GM12892 (cell line): ENCODE measurements at regions not wholly inside any gene's neighbourhood (a gene's known extent, or its start where the extent isn't known, plus 50 kb on each side); places are given as distances from the start of the nearest gene placed in this dataset.

Experiments
- DNase-seq: peaks from one replicate; pipeline ENCODE4 v3.0.0; 2011; ENCODE audit not compliant: insufficient read length
- FAIRE-seq: peaks from 2 replicates; lab custom pipeline; 2011; peaks lifted over from hg19 to GRCh38; lab: Jason Lieb, UNC
- POLR2A ChIP-seq: IDR thresholded peaks from 2 replicates; pipeline ENCODE4 v1.6.1; 2011; ENCODE audit warnings: low read depth, low read length, control low read depth
- POLR2AphosphoS5 ChIP-seq: IDR thresholded peaks from 2 replicates; pipeline ENCODE4 v1.6.1; 2011; ENCODE audit warnings: low read depth, low read length, control low read depth
- TAF1 ChIP-seq: IDR thresholded peaks from 2 replicates; pipeline ENCODE4 v1.6.1; 2011; ENCODE audit warnings: low read depth, mild to moderate bottlenecking, control low read depth, low read length, borderline replicate concordance

DNA sequence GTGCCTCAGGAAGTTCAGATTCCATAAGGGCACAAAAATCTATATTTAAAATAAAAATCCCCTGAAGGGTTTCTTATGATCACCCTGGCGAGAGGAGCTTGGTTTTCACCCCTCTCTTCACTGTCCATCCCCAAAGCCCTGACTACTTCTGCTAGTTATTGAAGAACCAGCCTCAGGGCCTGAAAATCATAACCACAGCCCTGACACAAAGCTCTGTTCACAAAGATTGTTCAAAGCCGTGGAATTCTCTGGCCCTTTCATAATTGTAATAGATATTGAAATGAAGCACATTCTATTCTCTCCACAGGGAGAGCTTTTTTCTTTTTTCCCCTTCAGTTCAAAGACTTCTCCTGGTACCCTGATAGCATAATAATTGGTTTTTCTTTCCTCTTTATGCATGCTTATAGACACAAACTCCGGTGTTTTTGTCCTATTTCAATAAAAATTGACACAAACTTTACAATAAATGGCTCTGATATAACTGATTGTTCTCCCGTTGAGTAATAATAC lies 343.8 kb downstream of the CAAP1 start:
- DNase-seq (no peak), FAIRE-seq (no peak)
- TF ChIP-seq POLR2AphosphoS5: no peak
- TF ChIP-seq POLR2A: no peak
- no peak for TF ChIP-seq TAF1

DNA sequence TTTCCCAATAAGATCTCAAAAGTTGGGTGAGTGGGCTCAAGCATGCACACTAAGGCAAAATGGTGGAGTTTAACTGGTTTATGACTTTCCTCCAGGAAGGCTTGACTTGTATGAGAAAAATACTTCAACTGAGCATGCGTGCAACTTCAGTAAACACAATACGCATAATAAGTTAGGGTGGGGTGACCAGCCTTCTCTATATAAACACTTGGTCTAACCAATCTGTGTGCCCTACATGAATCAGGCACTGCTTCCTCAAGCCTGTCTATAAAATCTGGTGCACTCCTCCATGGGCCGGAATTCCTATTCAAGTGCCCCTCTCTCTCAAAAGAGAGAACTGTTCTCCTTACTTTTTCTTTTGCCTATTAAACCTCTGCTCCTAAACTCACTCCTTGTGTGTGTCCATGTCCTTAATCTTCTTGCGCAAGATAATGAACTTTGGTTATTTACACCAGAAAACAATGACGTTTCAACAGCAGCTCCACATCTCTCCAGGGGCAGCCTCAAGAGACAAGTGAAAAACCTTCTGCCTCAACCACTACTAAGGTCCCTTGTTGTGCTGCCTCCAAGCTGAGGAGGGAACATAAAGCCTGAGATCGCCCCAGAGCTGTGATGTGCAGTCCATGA lies 352.6 kb downstream of the CAAP1 start:
- no peak for DNase-seq
- TF ChIP-seq POLR2AphosphoS5: no peak
- no peak for TF ChIP-seq TAF1
- no peak for TF ChIP-seq POLR2A
- no peak for FAIRE-seq

GRCh38 chr9:26537211-26537610 lies 355.4 kb downstream of the CAAP1 start:
- no peak for TF ChIP-seq POLR2AphosphoS5
- no peak for TF ChIP-seq TAF1
- TF ChIP-seq POLR2A: no peak
- FAIRE-seq: no peak
- no peak for DNase-seq

- TF ChIP-seq POLR2A (no peak), POLR2AphosphoS5 (no peak), TAF1 (no peak)
- no peak for DNase-seq
- FAIRE-seq: no peak
These were observed 357.5 kb downstream of the CAAP1 start for GRCh38 chr9:26535151-26535550.

GRCh38 chr9:26530841-26531240 lies 361.8 kb downstream of the CAAP1 start:
- FAIRE-seq (no peak), DNase-seq (no peak)
- no peak for TF ChIP-seq POLR2AphosphoS5
- TF ChIP-seq POLR2A: no peak
- no peak for TF ChIP-seq TAF1

DNA sequence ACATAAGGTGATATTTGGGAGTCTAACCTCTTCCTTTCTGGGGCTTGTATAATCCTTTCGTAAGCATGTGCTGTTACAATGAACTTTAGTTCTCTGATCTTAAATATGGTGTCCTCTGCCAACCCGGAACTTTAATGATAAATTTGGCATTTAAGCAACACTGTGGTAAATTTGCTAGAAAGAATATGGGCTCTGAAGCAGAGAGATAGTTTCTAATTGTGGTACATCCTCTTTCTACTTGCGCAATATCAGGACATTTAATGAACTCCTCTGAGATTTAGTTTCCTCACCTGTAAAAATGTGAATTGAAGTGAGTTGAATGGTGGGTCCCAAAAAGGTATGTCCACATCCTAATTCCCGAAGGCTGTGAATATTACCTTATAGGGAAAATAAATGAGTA lies 364.7 kb downstream of the CAAP1 start:
- FAIRE-seq: no peak
- TF ChIP-seq TAF1: no peak
- no peak for DNase-seq

- FAIRE-seq: no peak
- no peak for TF ChIP-seq POLR2AphosphoS5
- TF ChIP-seq TAF1: no peak
- no peak for DNase-seq
These were observed 368.3 kb downstream of the CAAP1 start for GRCh38 chr9:26524267-26524666.

GRCh38 chr9:26523577-26523976 lies 369.0 kb downstream of the CAAP1 start:
- no peak for TF ChIP-seq POLR2A
- TF ChIP-seq POLR2AphosphoS5: no peak
- TF ChIP-seq TAF1: no peak
- DNase-seq: no peak
- no peak for FAIRE-seq

DNA sequence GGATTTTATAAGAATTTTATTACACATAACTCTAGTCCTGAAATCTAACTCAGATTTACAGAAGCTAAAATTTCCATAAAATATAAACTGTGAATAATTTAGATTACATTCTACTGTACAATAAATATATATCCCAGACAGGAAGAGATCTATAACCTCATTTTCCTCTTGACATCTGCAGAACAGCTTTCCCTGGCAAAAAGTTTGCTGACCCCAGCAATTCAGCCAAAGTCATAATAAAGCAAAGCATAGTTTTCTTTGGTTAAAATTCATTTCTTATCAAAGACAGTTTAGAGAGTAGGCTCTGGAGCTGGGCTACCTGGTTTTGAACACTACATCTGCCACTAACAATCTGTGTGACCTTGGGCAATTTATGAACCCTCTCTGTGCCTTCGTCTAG lies 372.5 kb downstream of the CAAP1 start:
- no peak for DNase-seq
- FAIRE-seq: no peak
- TF ChIP-seq POLR2AphosphoS5 (no peak), TAF1 (no peak), POLR2A (no peak)

GRCh38 chr9:26516773-26517343 lies 375.7 kb downstream of the CAAP1 start:
- DNase-seq: no peak

DNA sequence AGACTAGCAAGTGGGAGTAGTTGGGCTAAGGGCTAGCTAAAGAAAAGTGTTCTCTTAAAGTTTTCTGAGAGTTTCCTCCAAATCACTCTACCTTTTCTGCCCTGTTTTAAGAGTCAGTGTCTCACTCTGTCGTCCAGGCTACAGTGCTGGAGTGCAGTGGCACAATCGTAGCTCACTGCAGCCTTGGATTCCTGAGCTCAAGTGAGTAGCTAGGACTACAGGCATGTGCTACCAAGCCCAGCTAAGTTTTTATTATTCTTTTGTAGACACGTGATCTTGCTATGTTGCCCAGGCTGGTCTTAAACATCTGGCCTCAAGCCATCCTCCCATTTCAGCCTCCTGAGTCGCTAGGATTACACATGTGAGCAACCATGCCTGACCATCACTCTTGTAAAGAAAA lies 378.9 kb downstream of the CAAP1 start:
- FAIRE-seq (no peak), DNase-seq (no peak)
- no peak for TF ChIP-seq TAF1
- no peak for TF ChIP-seq POLR2AphosphoS5
- TF ChIP-seq POLR2A: no peak

More at GRCh38 chr9:26516773-26517343, 375.7 kb downstream of the CAAP1 start:
- no peak for FAIRE-seq
- no peak for TF ChIP-seq POLR2AphosphoS5
- TF ChIP-seq POLR2A: no peak
- no peak for TF ChIP-seq TAF1

DNA sequence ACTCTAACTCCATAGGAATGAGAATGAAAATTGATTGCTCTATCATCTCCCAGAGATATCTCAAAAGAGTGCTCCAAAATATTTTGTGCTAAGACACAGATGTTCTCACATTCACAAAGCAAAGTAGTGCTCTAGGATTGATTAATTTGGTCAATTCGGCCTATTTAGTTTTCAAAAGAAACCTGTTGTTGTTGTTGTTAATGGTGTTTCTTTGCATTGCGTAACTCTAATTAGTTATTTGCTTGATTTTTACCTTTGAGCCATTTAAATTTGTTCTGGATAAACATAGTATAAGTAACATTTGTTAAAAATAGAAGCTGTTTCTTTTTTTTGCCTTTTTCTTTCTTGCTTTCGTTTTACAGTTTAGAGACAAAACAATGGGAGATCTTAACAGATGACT lies 382.5 kb downstream of the CAAP1 start:
- DNase-seq (no peak), FAIRE-seq (no peak)
- TF ChIP-seq TAF1 (no peak), POLR2A (no peak), POLR2AphosphoS5 (no peak)
